SK-N-MC (cell line): ENCODE measurements at regions not wholly inside any gene's neighbourhood (a gene's known extent, or its start where the extent isn't known, plus 50 kb on each side); places are given as distances from the start of the nearest gene placed in this dataset.
"Not testable (repeated sequence)": the region's sequence is repeated elsewhere in the genome, so short reads cannot be mapped to it uniquely, and the experiment has no call there.

Source experiments
- EZH2 ChIP-seq: fragments of 200-600 bp; sonication (generic); IDR thresholded peaks from one replicate; pipeline ENCODE4 v1.6.1; 2017; ENCODE audit warnings: antibody characterized with exemption
- FOXP2 ChIP-seq: optimal IDR thresholded peaks from 2 replicates; pipeline ENCODE3; 2011; ENCODE audit warnings: mild to moderate bottlenecking, moderate library complexity; ENCODE audit not compliant: insufficient read depth; ENCODE audit errors: extremely low read length, control extremely low read depth
- POLR2AphosphoS5 ChIP-seq: IDR thresholded peaks from 2 replicates; pipeline ENCODE4 v1.6.1; 2012; ENCODE audit warnings: mild to moderate bottlenecking, low read depth, low read length, borderline replicate concordance

DNA sequence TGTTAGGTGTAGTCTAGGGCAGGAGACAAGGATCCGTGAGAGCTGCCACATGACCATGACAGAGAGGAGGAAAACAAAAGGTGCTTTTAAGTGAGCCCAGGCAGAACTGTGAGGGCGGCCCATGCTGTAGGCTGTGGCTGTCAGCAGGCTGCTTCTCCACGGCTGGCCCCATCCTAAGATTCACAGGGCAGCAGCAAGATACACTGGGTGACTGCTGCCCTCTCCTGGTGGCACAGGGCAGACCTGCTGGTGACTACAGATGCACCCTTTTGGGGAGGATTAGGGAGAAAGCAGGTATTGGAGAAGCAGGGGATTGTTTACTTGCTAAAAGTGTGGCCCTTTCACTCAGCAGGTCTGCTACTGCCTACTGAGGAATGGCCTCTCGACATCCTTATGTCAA, 112.2 kb upstream of the CCZ1B start:
- not testable (repeated sequence) for TF ChIP-seq EZH2, POLR2AphosphoS5, FOXP2
